ENCODE measurements at regions not wholly inside any gene's neighbourhood (a gene's known extent, or its start where the extent isn't known, plus 50 kb on each side); places are given as distances from the start of the nearest gene placed in this dataset.
A peak's percentile ranks its signal among the peaks of the same experiment; 100 is the strongest.

DNA sequence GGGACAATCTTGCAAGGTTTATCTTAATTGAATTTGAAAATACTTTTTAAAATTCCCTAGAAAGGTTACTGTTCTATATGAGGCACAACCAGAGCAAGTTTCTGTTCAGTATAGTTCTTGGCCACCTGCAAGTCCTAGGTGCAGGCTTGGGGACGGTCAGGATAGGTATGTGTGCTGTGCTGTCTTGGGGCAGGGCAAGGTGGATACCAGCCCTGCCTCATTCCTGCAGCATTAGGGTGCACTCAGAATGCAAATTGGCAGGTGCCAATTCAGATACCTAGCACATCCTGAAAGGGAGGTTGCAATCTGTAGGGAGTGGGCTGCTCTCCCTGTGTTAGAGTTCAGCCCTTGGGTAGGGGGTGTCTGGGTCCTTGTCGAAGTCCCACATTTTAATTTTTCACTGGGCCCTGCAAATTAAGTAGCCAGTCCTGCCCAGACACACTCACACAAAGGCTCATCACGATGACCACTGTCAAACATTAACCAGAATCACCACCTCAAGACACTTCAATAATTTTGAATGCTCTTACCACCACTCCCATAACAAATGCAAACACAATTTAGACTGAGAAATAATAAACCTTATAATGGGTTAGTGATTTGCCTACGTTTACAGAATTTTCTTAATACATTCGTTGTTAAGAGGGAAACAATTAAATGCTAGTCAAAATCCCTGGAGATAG lies 838.0 kb upstream of the NR2F2 start:
- no peak for TF ChIP-seq JUND (IDR thresholded peaks at IDR 0.05; ENCODE audit: low read depth)
- in situ Hi-C loops (cut with HindIII; ENCODE audit: low pct_unique_long_range_greater_than_20kb, low sequenced_read_pairs): no loop called here
- peak; percentile 26 to 73 for DNase-seq (ENCODE audit: low read depth in 1 of 2, low spot score in 1 of 2)

DNA sequence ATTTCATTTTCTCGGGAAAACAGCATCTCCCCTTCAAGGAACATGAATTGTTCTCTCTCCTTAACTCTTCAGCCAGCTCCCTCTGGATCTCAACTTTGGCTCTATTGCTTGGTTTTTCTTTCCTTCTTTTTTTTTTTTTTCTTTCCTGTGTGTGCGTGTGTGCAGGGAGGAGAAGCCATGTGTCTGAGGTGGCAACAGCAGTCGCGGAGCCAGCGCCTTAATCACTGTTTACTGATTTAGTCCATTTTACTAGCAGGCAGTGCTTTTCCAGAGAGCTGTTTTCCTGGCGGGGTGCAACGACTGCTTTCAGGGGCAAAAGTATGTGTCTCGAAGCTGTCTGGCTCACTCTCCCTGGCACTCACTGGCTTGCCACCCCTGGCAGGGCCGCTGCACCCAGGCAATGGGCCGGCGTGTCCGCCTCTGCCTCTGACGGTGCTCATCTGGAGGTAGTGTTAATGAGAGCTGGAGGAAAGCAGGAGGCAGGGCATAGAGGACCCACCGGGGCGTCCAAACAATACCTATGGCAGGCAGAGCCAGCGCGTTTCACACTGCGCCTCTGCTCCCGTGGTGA lies 835.4 kb upstream of the NR2F2 start:
- in situ Hi-C loops (cut with HindIII; ENCODE audit: low pct_unique_long_range_greater_than_20kb, low sequenced_read_pairs): no loop called here
- no peak for DNase-seq (ENCODE audit: low read depth in 1 of 2, low spot score in 1 of 2)
- no peak for TF ChIP-seq JUND (IDR thresholded peaks at IDR 0.05; ENCODE audit: low read depth)

DNA sequence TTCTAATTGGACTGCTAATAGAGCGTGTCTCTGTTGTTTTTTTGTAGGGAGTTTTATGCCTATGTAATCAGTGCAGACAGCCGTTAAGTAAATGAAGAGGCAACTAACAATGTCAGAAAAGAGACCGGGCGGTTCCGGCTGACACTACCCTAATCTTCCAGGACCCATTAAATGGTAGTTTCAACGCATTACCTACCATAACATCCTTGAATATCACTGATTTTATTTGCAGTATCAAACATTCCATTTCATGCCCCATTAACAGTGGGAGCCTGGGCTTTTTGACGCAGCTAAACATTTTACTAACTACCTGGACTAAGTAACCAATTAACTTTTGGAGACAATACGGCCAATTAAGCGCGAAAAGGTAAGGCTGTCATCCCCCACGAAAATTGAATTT lies 832.9 kb upstream of the NR2F2 start:
- no peak for TF ChIP-seq JUND (IDR thresholded peaks at IDR 0.05; ENCODE audit: low read depth)
- DNase-seq (ENCODE audit: low read depth in 1 of 2, low spot score in 1 of 2): no peak
- in situ Hi-C loops (cut with HindIII; ENCODE audit: low pct_unique_long_range_greater_than_20kb, low sequenced_read_pairs): no loop called here

DNA sequence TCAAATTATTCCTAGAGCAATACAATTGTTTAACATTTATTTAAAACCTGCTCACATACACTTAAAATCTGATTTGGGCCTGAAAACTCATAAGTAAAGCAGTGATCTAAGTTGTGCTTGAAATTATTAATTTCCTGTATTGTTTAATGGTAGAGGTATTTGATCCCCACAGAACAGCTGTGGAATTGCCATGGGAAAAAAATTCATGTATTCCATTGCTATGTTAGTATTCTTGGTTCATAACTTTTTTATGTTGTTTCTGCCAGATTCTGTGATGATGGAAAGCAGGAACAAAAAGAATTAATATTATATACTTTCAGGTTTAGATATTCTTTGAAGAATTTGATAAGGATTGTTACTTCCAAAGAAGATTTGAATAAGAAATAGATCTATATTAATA lies 831.5 kb upstream of the NR2F2 start:
- DNase-seq (ENCODE audit: low read depth in 1 of 2, low spot score in 1 of 2): no peak
- TF ChIP-seq JUND (IDR thresholded peaks at IDR 0.05; ENCODE audit: low read depth): no peak
- in situ Hi-C loops (cut with HindIII; ENCODE audit: low pct_unique_long_range_greater_than_20kb, low sequenced_read_pairs): no loop called here

DNA sequence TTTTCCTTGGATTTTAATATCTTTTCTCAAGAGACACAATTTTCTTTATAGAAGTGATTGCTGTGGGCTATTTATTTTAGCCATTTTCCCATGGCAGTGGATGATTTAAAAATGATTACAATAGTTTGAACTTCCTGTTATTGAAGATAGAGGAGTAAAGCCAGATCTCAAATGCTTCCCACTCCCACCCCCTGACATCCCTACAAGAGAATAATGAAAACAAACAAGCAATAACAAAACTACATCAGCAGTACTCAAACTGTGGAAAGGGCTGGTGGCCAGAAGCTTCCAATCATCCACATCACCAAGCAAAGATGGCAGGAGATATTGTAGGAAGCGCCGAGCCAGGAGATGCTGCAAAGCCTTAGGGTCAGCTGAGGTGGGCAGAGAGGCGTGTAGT lies 831.1 kb upstream of the NR2F2 start:
- no peak for TF ChIP-seq JUND (IDR thresholded peaks at IDR 0.05; ENCODE audit: low read depth)
- DNase-seq (ENCODE audit: low read depth in 1 of 2, low spot score in 1 of 2): no peak
- in situ Hi-C loops (cut with HindIII; ENCODE audit: low pct_unique_long_range_greater_than_20kb, low sequenced_read_pairs): no loop called here

DNA sequence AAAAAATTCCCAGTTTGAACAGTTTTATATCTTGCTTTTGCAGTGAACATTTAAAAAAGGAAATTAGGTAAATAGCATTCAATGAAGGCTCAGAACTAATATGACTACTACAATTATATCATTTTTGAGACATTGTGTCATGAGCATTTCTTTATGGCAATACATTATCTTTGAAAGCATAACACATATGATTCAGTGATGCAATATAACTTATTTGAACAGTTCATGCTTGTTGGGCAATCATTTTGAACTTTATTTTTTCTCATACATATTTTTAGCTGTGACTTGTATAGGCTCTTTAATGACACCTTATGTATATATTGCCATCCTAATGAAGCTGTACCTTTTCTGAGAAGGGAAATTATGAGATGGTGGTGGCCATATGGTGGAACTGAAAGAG lies 828.6 kb upstream of the NR2F2 start:
- in situ Hi-C loops (cut with HindIII; ENCODE audit: low pct_unique_long_range_greater_than_20kb, low sequenced_read_pairs): no loop called here
- no peak for TF ChIP-seq JUND (IDR thresholded peaks at IDR 0.05; ENCODE audit: low read depth)
- DNase-seq (ENCODE audit: low read depth in 1 of 2, low spot score in 1 of 2): no peak

DNA sequence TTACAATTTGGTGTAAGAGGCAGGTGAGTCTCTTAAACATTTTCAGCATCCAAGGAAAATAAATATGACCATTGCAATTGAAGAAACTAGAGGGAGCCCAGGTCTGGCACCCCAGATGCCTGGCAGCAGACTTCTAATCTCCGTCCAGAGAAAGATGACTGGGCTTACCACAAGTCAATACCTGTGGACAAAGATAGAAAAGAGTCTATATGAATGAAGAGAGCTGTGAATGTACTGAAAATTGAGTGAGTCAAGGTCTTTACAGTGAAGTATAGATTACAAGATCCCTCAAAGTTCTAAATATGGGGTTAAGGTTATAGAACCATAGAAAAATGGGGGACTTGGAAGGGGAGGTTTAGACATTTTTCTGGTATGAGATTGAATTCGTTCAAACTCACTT lies 827.4 kb upstream of the NR2F2 start:
- DNase-seq (ENCODE audit: low read depth in 1 of 2, low spot score in 1 of 2): no peak
- in situ Hi-C loops (cut with HindIII; ENCODE audit: low pct_unique_long_range_greater_than_20kb, low sequenced_read_pairs): no loop called here
- TF ChIP-seq JUND (IDR thresholded peaks at IDR 0.05; ENCODE audit: low read depth): no peak

DNA sequence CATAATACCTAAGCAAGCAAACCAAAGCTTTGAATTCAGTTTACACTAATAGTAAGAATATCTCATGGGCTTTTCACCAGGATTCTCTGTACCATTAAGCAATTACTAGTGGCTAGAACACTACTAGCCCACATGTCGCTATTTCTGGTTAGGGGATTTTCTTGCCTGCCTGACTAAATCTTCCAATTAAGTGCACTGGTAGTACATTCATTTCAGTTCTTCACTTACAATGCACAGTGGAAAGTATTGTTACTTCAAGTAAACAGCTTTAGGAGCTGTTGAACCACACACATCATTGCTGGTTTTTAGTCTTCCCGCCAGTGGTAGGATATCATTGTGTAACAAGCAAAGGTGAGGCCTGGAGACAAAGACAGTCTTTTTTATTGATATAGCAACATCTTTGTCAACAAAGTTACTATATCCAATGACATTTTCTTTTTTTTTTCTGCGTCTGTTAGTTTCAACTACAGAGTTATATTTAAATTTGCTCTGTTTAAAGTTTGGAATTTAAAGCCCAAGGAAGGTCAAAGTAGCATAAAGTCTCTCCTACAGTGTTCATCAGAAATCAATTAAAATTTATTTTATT lies 826.8 kb upstream of the NR2F2 start:
- in situ Hi-C loops (cut with HindIII; ENCODE audit: low pct_unique_long_range_greater_than_20kb, low sequenced_read_pairs): no loop called here
- no peak for TF ChIP-seq JUND (IDR thresholded peaks at IDR 0.05; ENCODE audit: low read depth)
- no peak for DNase-seq (ENCODE audit: low read depth in 1 of 2, low spot score in 1 of 2)

DNA sequence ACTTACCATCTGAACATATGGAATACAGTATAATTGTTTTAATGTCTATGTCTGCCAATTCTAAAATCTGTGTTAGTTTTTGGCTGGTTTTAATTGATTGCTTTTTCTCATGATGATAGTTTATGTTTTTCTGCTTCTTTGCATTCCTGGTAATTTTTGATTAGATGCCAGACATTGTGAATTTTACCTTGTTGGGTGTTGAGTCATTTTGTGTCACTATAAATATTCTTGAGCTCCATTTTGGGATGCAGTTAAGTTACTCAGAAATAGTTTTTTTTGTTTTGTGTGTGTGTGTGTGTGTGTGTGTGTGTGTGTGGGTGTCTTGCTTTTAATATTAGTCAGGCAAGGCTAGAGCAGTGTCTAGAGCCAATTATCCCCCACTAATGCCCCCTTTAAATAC lies 818.8 kb upstream of the NR2F2 start:
- no peak for TF ChIP-seq JUND (IDR thresholded peaks at IDR 0.05; ENCODE audit: low read depth)
- in situ Hi-C loops (cut with HindIII; ENCODE audit: low pct_unique_long_range_greater_than_20kb, low sequenced_read_pairs): no loop called here
- DNase-seq (ENCODE audit: low read depth in 1 of 2, low spot score in 1 of 2): no peak

DNA sequence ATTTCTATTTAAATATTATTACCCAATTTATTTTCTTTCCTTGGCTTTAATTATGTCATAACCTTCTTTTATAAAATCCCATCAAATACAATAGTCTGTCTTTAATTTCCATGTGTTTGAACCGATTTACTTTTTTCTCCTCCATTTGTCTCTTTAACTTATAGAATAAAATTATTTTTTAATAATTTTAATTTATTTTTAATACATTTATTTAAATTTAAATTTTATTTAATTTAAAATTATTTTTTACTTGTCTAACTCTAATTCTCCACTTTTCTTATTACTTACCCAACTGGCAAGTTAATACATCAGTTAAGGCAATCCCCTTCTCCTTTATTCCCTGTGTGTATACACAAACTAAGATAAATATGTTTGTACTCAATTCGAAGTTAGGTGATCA lies 817.6 kb upstream of the NR2F2 start:
- no peak for TF ChIP-seq JUND (IDR thresholded peaks at IDR 0.05; ENCODE audit: low read depth)
- in situ Hi-C loops (cut with HindIII; ENCODE audit: low pct_unique_long_range_greater_than_20kb, low sequenced_read_pairs): no loop called here
- DNase-seq (ENCODE audit: low read depth in 1 of 2, low spot score in 1 of 2): no peak

DNA sequence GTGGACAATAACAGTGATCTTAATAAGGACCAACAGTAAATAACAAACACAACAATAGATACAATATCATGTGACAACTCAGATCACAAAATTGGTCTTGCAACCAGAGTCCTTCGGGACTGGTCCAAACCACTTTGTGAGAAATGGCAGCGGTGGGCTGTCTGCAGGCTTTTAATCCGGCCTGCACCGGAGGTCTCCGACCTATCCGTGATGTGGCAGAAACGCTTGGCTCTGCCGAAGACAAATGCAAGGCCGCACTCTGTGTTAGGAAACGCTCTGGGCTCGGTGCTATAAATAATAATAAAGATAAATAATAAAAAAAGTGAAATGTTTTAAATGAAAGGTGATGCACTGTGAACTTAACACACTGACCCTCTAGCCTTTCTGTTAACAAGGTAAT lies 810.6 kb upstream of the NR2F2 start:
- no peak for TF ChIP-seq JUND (IDR thresholded peaks at IDR 0.05; ENCODE audit: low read depth)
- in situ Hi-C loops (cut with HindIII; ENCODE audit: low pct_unique_long_range_greater_than_20kb, low sequenced_read_pairs): no loop called here
- no peak for DNase-seq (ENCODE audit: low read depth in 1 of 2, low spot score in 1 of 2)

DNA sequence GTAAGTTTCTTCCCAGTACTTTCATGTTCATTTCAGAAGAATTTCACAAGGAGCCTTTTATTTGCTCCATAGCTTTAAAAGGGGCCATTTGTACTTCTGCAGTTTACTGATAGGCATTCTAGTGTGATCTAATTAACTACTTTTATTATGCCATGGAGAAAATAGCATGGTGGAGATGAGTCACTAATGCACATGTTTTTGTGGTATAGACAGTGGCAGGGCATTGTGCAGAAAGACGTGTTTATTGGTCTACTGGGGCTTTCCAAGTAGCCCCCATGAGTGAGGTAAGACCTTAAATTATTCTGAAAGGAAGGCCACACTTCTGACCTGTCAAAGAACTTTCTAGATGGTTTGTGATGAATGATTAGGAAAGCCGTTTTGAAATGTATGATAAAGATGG lies 810.0 kb upstream of the NR2F2 start:
- in situ Hi-C loops (cut with HindIII; ENCODE audit: low pct_unique_long_range_greater_than_20kb, low sequenced_read_pairs): no loop called here
- no peak for DNase-seq (ENCODE audit: low read depth in 1 of 2, low spot score in 1 of 2)
- no peak for TF ChIP-seq JUND (IDR thresholded peaks at IDR 0.05; ENCODE audit: low read depth)

DNA sequence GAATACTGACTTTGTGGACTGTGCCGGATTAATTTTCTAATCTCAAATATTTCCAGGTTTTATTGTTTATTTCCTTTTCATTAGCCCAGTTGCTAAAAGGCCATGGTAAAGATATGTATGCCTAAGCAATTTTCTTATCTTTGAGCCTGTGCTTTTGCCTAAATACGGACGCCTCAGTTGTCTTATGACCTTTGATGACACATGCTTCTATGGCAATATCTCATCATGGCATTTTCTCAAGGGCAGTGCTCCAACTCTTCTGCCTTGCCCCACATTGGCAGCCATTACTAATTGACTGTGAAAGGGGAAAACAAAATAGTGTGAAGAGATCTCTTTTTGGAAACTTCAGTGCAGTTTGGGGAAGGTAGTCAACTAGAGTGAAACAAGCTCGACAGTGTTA lies 809.6 kb upstream of the NR2F2 start:
- in situ Hi-C loops (cut with HindIII; ENCODE audit: low pct_unique_long_range_greater_than_20kb, low sequenced_read_pairs): no loop called here
- TF ChIP-seq JUND (IDR thresholded peaks at IDR 0.05; ENCODE audit: low read depth): no peak
- no peak for DNase-seq (ENCODE audit: low read depth in 1 of 2, low spot score in 1 of 2)

DNA sequence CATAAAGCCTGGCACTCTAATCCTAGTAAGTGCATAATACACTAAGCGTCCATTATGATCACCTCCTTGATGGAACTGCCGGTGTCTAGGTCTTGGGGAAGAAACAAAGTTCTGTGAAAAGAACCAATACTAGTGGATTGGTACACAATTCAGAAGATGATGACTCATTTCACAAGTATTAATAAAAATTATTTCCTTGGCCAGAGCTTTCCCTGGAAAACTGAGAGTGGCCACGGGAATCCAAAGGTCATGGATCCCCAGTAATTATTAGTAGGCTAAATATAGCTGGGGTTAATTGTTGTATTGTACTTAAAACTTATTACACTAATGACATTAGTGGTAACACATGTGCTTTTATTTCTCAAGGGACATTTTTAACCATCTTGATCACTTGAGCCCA lies 808.0 kb upstream of the NR2F2 start:
- in situ Hi-C loops (cut with HindIII; ENCODE audit: low pct_unique_long_range_greater_than_20kb, low sequenced_read_pairs): no loop called here
- no peak for DNase-seq (ENCODE audit: low read depth in 1 of 2, low spot score in 1 of 2)
- TF ChIP-seq JUND (IDR thresholded peaks at IDR 0.05; ENCODE audit: low read depth): no peak

Data from T47D (cell line).